Glutamatergic neuron (in vitro differentiated cells): ENCODE measurements at regions not wholly inside any gene's neighbourhood (a gene's known extent, or its start where the extent isn't known, plus 50 kb on each side); places are given as distances from the start of the nearest gene placed in this dataset.
"Not testable (repeated sequence)": the region's sequence is repeated elsewhere in the genome, so short reads cannot be mapped to it uniquely, and the experiment has no call there.

Experiments
- DNase-seq: peaks from one replicate; pipeline ENCODE4 v3.0.0; 2022
- H3K27ac Mint-ChIP-seq: one replicate; pipeline ENCODE4 v1.8.0; 2020; ENCODE audit warnings: mild to moderate bottlenecking, mixed read lengths, inconsistent platforms; ENCODE audit not compliant: unreplicated experiment
- H3K27me3 Mint-ChIP-seq: one replicate; pipeline ENCODE4 v1.8.0; 2020; ENCODE audit warnings: mild to moderate bottlenecking, moderate library complexity, mixed read lengths, inconsistent platforms; ENCODE audit not compliant: unreplicated experiment
- H3K36me3 Mint-ChIP-seq: one replicate; pipeline ENCODE4 v1.8.0; 2020; ENCODE audit warnings: mild to moderate bottlenecking, mixed read lengths, inconsistent platforms; ENCODE audit not compliant: unreplicated experiment
- H3K4me1 Mint-ChIP-seq: one replicate; pipeline ENCODE4 v1.8.0; 2020; ENCODE audit warnings: mild to moderate bottlenecking, low read depth, mixed read lengths, inconsistent platforms; ENCODE audit not compliant: unreplicated experiment
- H3K4me3 Mint-ChIP-seq: one replicate; pipeline ENCODE4 v1.8.0; 2020; ENCODE audit warnings: mild to moderate bottlenecking, mixed read lengths, inconsistent platforms; ENCODE audit not compliant: unreplicated experiment
- H3K9me3 Mint-ChIP-seq: one replicate; pipeline ENCODE4 v1.8.0; 2020; ENCODE audit warnings: mild to moderate bottlenecking, moderate library complexity, mixed read lengths, inconsistent platforms; ENCODE audit not compliant: unreplicated experiment
- CTCF ChIP-seq: fragments of 200-600 bp; sonication (generic); IDR thresholded peaks from one replicate; pipeline ENCODE4 v1.5.0; 2021; ENCODE audit not compliant: partially characterized antibody, unreplicated experiment

DNA sequence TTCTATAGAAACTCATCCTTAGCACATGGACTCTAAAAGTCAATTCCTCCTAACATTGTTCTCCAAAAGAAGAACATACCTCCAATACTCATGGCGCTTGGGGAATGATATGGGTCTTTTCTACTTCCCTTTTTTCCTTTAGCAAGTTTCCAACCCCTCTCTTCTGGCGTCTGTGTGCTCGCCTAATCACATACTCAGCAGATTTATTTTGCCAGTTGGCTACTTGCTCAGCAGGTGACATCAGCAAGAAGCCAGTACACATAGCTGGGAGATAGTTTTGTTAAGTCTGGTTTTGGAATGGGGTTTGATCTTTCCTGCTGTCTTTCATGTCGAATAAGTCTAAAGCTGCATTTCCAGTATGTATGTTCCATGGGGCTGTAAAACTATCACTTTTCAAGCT, 193.8 kb downstream of the POM121L12 start:
- no peaks in the 10 kb centered on the region for H3K27me3 Mint-ChIP-seq
- TF ChIP-seq CTCF: no peak

GRCh38 chr7:53237344-53237913, 202.0 kb downstream of the POM121L12 start:
- Mint-ChIP-seq H3K36me3 (no peaks in the 10 kb centered on the region), H3K27me3 (no peaks in the 10 kb centered on the region), H3K27ac (no peak overlapping the region), H3K9me3 (no peaks in the 10 kb centered on the region), H3K4me1 (no peaks in the 10 kb centered on the region), H3K4me3 (no peak overlapping the region)
- no peak for TF ChIP-seq CTCF
- DNase-seq: no peak

More for the DNA sequence above, 193.8 kb downstream of the POM121L12 start:
- Mint-ChIP-seq H3K36me3 (no peaks in the 10 kb centered on the region), H3K4me1 (no peaks in the 10 kb centered on the region), H3K9me3 (peaks cover 2% of the 10 kb centered on the region), H3K27ac (no peak overlapping the region), H3K4me3 (no peak overlapping the region)
- DNase-seq: no peak

DNA sequence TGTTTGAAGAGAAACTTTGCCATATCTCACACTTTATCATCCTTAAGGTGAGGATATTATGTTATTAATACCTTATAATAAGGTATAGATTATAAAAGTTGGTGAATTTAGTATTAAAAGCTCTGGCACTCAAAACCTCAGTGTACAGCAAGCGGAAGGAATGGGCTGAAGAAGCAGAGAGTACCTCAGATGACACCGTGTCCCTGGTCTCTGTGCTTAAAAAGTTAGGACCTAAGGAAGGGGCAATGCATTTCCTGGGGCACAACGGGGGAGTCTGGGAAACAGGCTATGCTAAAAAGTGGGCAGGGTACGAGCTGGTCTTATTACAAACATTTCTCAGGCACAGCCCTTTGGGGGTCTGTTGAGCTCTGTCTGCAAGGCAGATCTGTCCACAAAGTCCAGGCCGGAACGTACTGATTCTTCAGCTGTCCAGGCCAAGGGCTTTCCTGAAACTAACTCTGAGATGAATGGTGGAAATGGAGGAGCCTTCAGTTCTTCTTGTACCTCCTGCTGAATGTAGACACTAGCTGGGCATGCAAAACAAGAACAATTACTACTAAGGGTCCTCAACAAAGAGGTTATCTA, 202.7 kb downstream of the POM121L12 start:
- Mint-ChIP-seq H3K9me3 (no peaks in the 10 kb centered on the region), H3K36me3 (no peaks in the 10 kb centered on the region), H3K4me3 (no peak overlapping the region), H3K27ac (no peak overlapping the region), H3K4me1 (no peaks in the 10 kb centered on the region), H3K27me3 (no peaks in the 10 kb centered on the region)
- no peak for TF ChIP-seq CTCF
- no peak for DNase-seq

DNA sequence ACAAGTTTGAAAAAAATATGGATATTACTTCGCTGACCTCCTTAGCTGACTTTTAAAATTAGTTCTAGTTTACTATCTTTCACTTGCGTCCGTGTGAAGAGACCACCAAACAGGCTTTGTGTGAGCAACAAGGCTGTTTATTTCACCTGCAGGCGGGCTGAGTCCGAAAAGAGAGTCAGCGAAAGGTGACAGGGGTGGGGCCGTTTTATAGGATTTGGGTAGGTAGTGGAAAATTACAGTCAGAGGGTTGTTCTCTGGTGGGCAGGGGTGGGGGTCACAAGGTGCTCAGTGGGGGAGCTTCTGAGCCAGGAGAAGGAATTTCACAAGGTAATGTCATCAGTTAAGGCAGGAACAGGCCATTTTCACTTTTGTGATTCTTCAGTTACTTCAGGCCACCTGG, 203.7 kb downstream of the POM121L12 start:
- not testable (repeated sequence) for H3K27me3 Mint-ChIP-seq, H3K36me3 Mint-ChIP-seq, H3K4me1 Mint-ChIP-seq, H3K4me3 Mint-ChIP-seq, H3K9me3 Mint-ChIP-seq, DNase-seq, H3K27ac Mint-ChIP-seq

DNA sequence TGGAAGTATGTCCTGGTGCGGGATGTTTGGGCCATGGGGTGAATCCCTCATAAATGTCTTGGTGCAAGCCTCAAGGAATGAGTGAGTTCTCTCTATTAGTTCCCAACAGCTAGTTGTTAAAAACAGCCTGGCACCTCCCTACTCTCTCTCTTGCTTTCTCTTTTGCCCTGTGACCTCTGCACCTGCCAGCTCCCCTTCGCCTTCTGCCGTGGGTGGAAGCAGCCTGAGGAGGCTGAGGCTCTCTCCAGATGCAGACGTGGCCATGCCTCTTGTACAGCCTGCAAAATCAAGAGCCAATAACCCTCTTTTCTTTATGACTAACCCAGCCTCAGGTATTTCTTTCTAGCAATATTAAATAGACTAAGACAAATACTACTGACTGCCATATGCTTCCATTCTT, 210.3 kb downstream of the POM121L12 start:
- Mint-ChIP-seq H3K36me3 (no peaks in the 10 kb centered on the region), H3K4me1 (no peaks in the 10 kb centered on the region), H3K27ac (no peak overlapping the region), H3K27me3 (peaks cover 2% of the 10 kb centered on the region), H3K4me3 (no peak overlapping the region), H3K9me3 (no peaks in the 10 kb centered on the region)
- no peak for TF ChIP-seq CTCF
- no peak for DNase-seq
